HG03175 (cell line): ENCODE measurements at regions not wholly inside any gene's neighbourhood (a gene's known extent, or its start where the extent isn't known, plus 50 kb on each side); places are given as distances from the start of the nearest gene placed in this dataset.

ENCODE experiments used
- ATAC-seq: cut with Tn5 transposase; IDR thresholded peaks from one replicate; pipeline ENCODE4 v1.9.1; 2021; ENCODE audit warnings: mild to moderate bottlenecking, moderate library complexity; ENCODE audit not compliant: unreplicated experiment

DNA sequence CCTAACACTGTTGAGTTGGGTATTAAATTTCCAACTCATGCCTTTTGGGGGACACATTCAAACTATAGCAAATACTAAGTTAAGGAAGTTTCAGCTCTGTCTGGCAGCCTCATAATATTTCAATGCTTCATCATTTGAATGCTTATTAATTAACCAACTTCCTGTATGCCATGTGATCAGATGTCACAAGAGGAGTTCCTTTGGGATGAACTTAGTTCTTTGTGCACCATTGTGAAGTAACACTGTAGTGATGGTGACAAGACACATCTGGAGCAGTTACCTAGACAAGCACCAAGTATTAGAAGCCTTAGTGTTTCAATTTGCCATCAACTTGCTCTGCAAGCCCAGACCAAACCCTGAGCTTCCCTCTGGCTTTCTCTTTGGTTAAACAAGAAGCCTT lies 90.7 kb upstream of the IL12B start:
- no peak for ATAC-seq

DNA sequence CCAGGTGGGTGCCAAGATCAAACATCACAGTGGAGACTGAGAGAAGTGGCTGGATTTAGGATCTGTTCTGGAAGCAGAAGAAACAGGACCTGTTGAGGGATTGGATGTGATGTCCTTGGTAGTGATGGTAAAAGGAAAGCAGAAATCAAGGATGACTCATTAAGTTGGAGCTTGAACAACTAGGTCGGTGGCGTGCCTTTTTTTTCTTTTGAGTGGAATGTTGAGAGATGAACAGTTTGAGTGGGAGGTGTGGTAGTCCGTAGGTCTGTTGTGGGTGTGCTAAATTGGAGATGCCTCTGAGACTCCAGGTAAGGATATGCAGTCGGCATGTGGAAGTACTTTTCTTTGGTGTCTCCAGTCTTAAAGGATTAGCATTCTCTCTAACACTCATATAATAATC lies 92.1 kb upstream of the IL12B start:
- ATAC-seq, result no peak

DNA sequence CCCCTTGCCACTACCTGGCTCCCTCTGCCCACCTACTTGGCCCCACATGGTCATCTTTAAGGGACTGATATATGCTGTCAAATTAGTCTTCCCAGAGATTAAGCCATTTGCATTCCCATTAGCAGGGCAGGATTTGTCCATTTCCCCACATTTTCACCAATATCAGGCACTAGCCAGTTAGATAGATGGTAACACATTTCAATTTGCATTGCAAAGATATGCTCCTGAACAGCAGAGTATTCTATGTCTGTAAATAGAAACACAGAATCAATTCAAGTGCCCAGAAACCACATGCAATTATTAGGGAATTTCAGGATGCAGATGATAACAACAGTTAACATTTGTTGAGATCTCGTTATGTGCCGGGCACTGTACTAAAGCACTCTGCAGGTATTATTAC lies 92.6 kb upstream of the IL12B start:
- ATAC-seq, result no peak

DNA sequence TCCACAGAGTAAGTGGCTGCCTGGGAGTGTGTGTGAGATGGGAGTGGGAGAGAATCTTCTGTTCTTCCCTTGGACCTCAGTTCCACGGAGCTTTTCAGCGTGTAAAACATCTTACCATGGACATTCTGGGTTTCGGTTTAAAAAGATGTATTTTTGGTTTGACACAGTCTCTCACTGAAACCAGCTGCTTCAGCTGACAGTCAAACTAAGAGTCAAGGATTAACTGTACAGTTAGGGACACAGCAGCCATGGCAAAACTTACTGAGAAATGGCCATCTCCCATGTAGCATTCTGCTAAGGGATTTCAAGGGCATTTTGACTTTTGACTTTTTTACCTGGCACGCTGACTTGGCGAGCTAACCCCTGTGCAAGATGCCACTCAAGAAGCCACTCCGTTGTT lies 93.8 kb upstream of the IL12B start:
- no peak for ATAC-seq

DNA sequence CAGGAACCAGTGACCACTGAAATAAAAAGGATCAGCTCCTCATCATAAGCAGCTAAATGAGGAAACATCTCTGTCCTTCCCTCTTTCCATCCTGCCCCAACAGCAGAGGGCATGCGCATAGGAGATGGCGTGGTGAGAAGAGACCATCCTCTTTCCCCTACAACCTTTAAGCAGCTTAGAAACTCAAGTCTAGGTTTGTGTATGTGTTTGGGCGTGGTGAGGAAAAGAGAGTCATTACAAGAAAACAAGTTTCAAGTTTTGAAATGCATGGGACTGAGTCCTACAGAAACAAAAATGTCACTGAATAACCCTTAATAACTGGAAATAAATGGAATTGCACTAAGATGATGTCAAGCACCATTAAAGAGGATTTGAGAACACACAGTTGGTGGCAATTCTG lies 96.4 kb upstream of the IL12B start:
- ATAC-seq, result no peak

DNA sequence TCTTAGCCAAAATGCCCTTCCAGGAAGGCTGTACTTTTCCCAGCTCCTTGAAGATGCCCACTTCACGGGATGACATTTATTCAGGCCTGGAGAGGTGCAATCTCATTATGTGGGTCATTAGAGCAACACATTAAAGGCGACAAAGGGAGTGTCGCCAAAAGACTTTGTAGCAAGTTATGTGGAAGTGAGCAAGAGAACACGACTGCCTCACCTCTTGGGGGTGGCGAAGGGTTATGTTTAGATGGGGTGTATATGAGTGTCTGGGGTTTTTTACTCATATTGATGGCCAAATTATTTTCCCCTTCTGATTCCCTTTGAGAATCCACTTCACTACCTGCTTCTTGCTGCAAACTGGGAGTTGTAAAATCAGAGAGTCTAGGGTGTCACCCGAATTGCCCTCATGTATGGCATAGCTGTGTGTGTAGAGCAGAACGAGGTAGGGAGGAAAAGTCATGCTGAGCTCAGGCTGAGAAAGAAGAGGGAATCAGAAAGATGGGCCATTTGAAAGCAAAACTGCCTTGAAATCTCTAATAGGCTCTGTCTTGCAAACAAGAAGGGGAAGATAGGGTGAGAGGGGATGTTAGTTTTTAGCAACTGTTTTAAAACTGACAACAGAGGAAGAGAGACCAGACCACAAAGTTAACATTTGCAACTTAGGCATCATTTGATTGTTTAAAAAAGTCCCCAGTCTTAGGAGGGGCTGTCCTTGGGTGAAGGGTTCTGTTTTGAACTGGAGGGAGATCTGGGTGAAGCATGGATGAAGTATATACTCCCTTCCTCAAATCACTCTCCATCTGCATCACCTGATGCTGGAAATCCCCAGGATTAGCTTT lies 97.1 kb upstream of the IL12B start:
- peak; percentile 69 for ATAC-seq

DNA sequence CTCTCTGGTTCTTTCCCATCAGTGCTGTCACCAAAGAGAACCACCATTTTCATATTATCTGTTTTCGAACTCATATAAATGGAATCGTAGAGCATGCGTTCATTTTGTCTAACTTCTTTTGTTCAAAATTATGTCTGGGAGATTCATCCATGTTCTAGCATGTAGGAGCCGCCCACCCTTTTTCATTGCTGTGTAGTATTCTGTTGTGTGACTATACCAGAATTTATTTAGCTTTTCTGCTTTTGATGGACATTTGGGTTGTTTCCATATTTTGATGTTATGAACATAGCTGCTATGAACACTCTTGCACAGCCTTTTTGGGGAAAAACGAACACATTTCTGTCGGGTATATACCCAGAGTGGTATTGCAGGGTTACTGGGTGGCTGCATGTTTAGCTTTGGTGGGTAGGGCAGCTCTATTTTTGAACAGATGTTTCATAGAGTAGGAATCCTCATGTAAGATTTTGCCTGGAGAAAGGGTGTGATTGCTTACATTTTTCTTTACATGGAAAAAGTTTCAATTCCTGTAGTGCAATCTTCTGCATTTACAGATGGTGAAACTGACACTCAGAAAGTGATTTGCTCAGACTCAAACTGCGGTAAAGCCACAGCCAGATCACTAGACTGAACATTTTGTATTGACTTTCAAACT lies 100.2 kb upstream of the IL12B start:
- no peak for ATAC-seq

DNA sequence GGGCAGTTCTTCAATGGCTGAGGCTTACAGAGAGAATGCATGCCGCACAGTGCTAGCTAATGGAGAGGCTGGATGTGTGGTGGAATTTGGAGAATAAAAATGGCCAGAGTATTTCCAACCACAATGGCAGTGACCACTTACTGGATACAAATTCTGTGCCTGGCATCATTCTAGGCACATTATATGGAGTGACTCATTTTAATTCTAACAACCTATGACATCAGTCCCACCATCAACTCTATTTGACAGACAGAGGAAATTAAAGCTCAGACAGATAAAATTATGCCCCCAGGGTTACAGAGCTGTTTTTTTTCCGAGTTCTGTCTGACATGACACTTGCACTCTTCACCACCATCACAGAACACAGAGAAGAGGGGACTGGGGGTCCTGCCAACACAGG lies 105.6 kb upstream of the IL12B start:
- ATAC-seq, result no peak

DNA sequence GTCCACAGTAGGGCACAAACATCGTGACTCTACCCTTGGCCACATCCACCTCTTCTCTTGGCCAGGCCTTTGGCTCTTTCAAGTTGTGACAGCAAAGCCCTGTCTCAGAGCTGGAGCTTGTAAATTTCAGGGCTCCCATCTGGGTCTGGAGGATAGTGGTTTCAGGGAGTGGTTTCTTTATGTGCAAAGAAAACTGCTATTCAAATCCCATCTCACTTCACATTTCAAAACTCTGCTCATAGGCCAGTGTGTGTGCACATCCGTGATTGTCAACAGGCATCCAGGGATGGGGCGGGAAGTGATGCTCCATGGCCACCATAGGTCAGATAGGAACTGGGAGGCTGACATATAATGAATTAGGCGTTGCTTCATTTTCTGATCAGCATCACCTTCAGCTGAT lies 107.8 kb upstream of the IL12B start:
- no peak for ATAC-seq

DNA sequence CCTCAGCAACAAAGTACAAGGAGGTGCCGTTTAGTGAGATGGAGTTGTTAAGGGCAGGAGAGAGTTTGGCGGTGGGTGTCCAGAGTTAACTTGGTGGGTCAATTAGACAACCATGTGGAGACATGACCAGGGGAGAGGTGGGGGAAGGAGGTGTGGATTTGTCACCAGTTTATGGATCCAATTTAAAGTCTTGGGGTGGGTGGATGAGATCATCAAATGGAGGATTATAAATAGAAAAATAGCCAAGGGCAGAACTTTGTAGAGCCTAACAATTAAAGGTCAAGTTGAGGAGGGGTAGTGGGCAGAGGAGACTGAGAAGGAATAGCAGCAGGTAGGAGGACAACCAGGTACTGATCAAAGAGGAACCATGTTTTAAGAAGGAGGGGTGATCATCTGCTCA lies 108.7 kb upstream of the IL12B start:
- no peak for ATAC-seq

DNA sequence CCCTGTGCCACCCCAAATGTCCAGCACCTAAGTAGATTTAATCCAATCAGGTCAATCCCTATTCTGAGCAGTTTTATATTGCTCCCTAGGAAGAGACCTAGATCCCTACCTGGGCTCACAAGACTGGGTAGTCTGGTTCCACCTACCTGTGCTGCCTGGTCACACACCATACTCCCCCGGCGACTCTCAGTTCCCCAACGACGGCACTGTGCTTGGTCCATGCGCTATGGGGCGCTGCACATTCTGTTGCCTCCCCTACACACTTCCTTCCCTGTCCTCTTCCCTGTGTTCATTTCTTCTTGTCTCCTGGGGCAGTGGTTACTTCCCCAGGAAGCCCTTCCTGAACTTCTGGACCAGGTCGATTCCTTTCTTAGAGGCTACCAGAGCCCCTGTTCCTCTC lies 109.9 kb upstream of the IL12B start:
- ATAC-seq, result peak; percentile 70

DNA sequence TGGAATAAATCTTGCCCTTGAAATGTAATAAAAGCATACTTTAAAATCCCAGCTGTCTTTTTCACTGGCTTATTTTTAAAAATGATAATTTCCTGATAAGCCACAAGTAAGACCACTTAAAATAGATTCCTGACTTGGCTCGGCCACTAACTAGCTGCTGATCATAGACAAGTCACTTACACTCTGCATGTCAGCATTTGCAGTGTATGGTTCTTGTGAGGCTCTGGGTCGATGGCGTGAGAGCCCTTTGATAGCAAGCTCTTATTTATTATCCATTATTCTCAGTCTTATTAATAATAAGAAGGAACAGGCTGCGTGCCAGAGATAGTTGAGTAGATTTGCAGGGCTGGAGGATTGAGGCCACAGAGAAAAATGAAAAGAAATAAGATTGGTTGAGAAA lies 110.7 kb upstream of the IL12B start:
- ATAC-seq, result no peak

DNA sequence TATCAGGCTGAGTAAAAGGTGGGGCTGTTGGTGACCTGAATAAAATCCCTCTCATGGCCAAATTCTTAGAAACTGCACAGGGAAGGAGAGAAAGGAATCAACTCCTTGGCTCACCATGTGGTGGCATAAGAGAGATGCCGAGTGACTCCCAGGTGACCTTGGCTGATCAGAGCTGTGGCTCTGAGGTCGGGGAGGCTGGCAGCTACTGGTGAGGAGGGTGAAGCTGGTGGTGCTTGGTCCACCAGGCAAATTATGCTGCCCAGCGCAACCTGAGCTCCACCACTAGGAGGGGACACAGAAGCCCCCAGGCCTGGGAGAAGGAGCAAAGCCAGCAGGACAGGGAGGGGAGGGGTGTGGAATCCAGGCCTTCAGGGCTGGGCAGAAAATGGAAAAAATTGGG lies 111.2 kb upstream of the IL12B start:
- no peak for ATAC-seq

DNA sequence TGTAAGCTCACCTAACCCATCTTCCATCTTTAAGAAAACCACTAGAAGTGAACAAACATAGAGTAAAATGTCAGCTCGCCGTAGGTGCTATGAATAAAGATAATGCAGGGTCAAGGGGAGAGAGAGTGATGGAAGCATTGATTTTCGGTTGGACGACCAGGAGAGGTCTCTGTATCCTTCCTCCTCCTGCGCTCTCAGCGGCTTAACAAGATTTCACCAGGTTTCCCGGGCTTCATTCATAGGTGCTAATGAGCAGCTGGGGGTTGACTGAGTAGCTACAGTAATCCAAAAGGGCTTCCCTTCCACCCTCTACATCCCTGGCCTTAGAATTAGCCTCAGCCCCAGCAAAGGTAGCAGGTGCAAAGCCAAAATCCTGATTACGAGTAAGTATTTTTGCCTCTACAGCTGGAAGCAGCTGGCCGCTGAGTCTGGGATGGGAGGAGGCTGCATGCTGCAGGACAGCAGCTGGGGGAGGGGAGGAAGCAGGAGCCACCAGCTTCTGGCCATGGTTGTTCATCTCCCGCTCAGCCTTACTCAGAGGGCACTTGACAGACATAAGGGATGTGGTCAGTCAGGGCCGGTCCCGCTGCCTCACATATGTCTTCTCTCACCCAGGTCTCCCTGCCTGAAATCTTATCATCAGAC lies 112.0 kb upstream of the IL12B start:
- no peak for ATAC-seq

DNA sequence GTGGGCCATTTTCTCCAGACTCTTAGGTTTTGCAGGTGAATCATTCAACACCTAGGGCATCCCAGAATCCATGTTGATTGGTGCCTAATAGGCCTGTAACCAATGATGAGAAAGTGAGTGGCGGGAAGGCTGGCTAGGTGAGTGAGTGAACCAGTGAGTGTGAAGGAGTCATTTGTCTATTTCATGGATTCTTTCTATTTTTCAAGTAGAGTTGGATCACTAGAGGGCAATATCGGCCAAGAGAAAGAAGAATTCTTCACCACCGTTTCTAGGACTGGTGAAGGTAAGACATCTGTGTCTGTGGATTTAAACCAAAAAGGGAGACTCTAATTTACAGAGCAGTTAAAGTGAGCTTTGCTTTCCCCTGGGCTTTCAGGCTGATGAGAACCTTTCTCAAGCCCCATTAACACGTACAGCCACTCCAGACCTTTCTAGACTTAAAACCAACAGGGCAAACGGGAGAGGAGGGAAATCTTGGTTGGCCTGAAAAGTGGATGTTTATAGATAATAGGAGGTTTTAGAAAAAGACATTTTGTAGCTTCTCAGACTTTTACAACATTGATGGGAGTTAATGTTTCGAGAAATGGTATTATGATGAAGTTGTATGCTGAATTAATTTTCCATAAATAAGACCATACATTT lies 114.3 kb upstream of the IL12B start:
- ATAC-seq, result peak; percentile 40

DNA sequence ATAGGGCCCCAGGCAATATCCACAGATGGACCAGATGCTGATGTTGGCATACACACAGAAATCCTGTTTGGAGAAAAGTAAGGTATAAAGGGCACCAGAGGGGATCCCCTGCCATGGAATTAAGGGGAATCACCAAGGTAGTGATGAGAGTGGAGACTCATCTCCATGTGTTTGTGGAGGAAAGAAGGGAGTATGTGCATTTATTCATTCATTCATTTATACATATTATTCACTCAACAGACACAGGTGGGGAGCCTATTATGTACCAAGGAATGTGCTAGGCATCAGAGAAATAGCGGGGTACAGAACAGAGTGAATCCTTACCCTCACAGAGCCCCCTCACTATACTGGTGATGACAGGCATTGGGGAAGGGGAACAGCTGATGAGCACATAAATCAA lies 116.8 kb upstream of the IL12B start:
- ATAC-seq, result no peak

DNA sequence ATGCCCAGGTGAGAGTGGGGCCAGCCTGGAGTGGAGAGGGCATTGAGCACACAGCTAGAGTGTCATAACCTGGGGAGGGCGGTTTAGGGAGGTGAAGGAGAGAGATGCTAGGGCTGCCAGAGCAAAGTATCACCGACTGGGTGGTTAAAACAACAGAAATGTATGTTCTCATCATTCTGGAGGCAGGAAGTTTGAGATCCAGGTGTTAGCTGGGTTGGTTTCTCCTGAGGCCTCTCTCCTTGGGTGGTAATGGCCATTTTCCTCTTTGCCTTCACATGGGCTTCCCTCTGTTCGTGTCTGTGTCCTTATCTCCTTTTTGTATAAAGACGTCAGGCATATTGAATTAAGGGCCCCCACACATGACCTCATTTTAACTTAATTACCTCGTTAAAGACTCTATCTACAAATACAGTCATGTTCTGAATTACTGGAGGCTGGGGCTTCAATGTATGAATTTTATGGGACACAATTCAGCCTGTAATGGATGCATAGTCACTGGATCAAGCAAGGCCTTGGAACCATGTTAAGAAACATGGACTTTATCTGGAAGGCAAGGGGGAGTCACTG lies 118.6 kb upstream of the IL12B start:
- ATAC-seq, result no peak

DNA sequence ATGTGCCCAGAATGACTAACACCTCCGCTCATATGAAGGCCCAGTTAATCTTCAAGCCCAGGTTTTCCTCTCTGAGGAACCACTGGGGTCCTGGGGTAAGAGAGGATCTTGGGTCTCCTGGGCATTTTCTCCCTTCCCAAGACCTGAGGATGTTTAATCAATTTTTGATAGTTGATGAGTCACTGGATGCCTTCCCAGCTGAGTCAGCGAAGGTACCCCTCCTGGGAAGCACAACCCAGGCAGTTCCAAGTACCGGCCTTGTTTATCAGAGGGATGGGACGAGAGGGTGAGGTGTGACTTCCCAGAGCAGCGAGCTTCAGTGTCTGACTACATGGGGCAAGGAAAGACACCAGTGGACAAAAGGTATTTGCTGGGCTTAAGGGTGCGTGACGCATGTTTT lies 119.6 kb upstream of the IL12B start:
- no peak for ATAC-seq

DNA sequence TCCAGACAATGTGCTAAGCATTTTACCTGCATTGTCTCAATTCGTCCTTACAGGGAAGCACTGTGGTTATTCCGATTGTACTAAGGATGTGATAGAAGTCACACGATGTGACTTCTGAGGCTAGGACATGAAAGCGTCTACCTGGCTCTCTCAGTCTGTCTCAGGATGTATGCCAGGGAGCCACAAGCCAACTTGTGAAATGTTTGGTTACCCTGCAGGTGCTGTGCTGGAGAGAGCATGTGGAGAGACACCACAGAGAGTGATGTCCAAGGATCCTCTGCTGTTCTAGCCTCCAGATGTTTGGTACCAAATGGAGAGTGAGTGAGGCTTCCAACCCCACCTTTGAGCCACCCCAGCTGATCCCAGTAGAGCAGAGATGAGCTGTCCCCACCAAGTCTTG lies 120.1 kb upstream of the IL12B start:
- ATAC-seq, result no peak

DNA sequence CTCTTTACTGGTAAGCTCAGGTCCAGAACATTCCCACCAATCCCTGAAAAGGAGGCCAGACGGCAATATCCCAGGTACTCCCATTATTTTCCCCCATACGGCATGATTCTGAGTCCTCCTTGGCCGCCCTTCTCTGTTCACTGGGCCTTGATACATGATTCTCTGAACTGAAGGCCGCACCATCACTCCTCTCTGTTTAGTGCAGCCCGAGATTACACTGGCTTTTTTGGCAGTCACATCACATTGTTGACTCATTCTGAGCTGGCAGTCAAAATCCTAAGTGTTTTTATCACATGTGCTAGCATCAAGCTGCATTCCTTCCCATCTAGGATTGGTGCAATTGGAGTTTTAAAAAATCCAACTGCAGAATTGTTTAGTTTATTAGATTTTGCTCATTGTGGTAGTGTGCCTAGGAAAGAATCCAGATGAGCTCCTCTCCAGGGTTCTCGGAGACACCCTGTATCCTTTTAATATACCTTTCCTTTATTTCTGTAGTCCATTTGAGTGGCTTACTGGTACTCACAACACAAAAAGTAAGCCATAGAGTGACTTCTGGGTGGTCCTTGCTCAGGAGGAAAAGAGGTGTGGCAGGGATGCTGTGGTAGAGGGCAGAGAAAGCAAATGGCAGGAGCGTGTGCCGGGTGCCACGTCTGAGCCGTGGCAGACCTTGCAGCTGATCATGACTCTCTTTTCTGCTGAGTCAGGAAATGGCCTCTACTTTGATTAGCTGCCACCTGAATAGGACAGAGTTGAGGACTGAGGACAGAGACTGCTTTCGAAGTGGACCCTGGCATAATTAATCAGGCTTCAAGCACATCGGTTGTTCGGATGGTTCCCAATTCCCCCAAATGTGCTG lies 121.1 kb upstream of the IL12B start:
- no peak for ATAC-seq
